SK-N-SH treated with all-trans-retinoic acid at 6 μM for 48 hours (cell line): ENCODE measurements at regions not wholly inside any gene's neighbourhood (a gene's known extent, or its start where the extent isn't known, plus 50 kb on each side); places are given as distances from the start of the nearest gene placed in this dataset.

ENCODE experiments used
- ATAC-seq: fragments of 200-7000 bp; cut with Tn5 transposase; 3 replicates; pipeline ENCODE4 v1.9.1; 2020; ENCODE audit warnings: mild to moderate bottlenecking, moderate library complexity
- ARNTL ChIP-seq: fragments of 450-650 bp; formaldehyde crosslinking; IDR thresholded peaks from 2 replicates; pipeline ENCODE4 v1.5.0; 2020; ENCODE audit warnings: low read depth, mild to moderate bottlenecking, moderate library complexity, borderline replicate concordance
- BACH2 ChIP-seq: fragments of 250-450 bp; sonication (Bioruptor Pico); IDR thresholded peaks from 2 replicates; pipeline ENCODE4 v1.9.0; 2021; ENCODE audit warnings: mild to moderate bottlenecking, borderline replicate concordance
- CREB5 ChIP-seq: fragments of 250-450 bp; sonication (Bioruptor Pico); IDR thresholded peaks from 2 replicates; pipeline ENCODE4 v1.5.1; 2020; ENCODE audit warnings: low read depth, mild to moderate bottlenecking, moderate library complexity
- CSDC2 ChIP-seq: fragments of 250-450 bp; sonication (Bioruptor Pico); IDR thresholded peaks from 2 replicates; pipeline ENCODE4 v1.5.0; 2020; ENCODE audit warnings: mild to moderate bottlenecking, moderate library complexity
- CSRNP3 ChIP-seq: fragments of 250-450 bp; sonication (Bioruptor Pico); IDR thresholded peaks from 2 replicates; pipeline ENCODE4 v1.5.1; 2021; ENCODE audit warnings: mild to moderate bottlenecking, moderate library complexity
- ESRRG ChIP-seq: fragments of 250-450 bp; sonication (Bioruptor Pico); IDR thresholded peaks from 2 replicates; pipeline ENCODE4 v1.6.1; 2021; ENCODE audit warnings: mild to moderate bottlenecking
- GLIS3 ChIP-seq: fragments of 250-450 bp; sonication (Bioruptor Pico); IDR thresholded peaks from 2 replicates; pipeline ENCODE4 v1.5.0; 2020; ENCODE audit warnings: mild to moderate bottlenecking, moderate library complexity
- ISL1 ChIP-seq: fragments of 250-450 bp; sonication (Bioruptor Pico); IDR thresholded peaks from 2 replicates; pipeline ENCODE4 v2.1.2; 2022; ENCODE audit warnings: mild to moderate bottlenecking, moderate library complexity
- OSR1 ChIP-seq: fragments of 250-450 bp; sonication (Bioruptor Pico); IDR thresholded peaks from 2 replicates; pipeline ENCODE4 v1.8.0; 2022; ENCODE audit warnings: moderate library complexity, mild to moderate bottlenecking, inconsistent platforms
- PATZ1 ChIP-seq: fragments of 250-450 bp; sonication (Bioruptor Pico); IDR thresholded peaks from 2 replicates; pipeline ENCODE4 v1.8.0; 2020; ENCODE audit warnings: mild to moderate bottlenecking, moderate library complexity, borderline replicate concordance
- POU6F1 ChIP-seq: fragments of 250-450 bp; sonication (Bioruptor Pico); IDR thresholded peaks from 2 replicates; pipeline ENCODE4 v1.8.0; 2021; ENCODE audit warnings: low read depth, mild to moderate bottlenecking, moderate library complexity, borderline replicate concordance
- PPARA ChIP-seq: fragments of 250-450 bp; sonication (Bioruptor Pico); IDR thresholded peaks from 2 replicates; pipeline ENCODE4 v1.5.0; 2020; ENCODE audit warnings: mild to moderate bottlenecking, borderline replicate concordance
- RARB ChIP-seq: fragments of 250-450 bp; sonication (Bioruptor Pico); IDR thresholded peaks from 2 replicates; pipeline ENCODE4 v1.8.0; 2021; ENCODE audit warnings: mild to moderate bottlenecking, moderate library complexity
- TCF4 ChIP-seq: fragments of 250-450 bp; sonication (Bioruptor Pico); IDR thresholded peaks from 2 replicates; pipeline ENCODE4 v1.8.0; 2021; ENCODE audit warnings: mild to moderate bottlenecking, moderate library complexity, borderline replicate concordance
- TSHZ2 ChIP-seq: fragments of 250-450 bp; sonication (Bioruptor Pico); IDR thresholded peaks from 2 replicates; pipeline ENCODE4 v1.5.0; 2020; ENCODE audit warnings: mild to moderate bottlenecking, moderate library complexity
- ZC3H10 ChIP-seq: fragments of 250-450 bp; sonication (Bioruptor Pico); IDR thresholded peaks from 2 replicates; pipeline ENCODE4 v1.5.1; 2021; ENCODE audit warnings: mild to moderate bottlenecking, moderate library complexity
- ZFP30 ChIP-seq: fragments of 450-650 bp; formaldehyde crosslinking; IDR thresholded peaks from 2 replicates; pipeline ENCODE4 v1.5.0; 2022; ENCODE audit warnings: mild to moderate bottlenecking, moderate library complexity
- ZNF565 ChIP-seq: fragments of 450-650 bp; formaldehyde crosslinking; conservative IDR thresholded peaks from 2 replicates; pipeline ENCODE4 v1.5.0; 2020; ENCODE audit warnings: low read depth, mild to moderate bottlenecking, moderate library complexity
- ZNF70 ChIP-seq: fragments of 450-650 bp; formaldehyde crosslinking; IDR thresholded peaks from 2 replicates; pipeline ENCODE4 v1.5.0; 2020; ENCODE audit warnings: mild to moderate bottlenecking, moderate library complexity
- ZNF8 ChIP-seq: fragments of 450-650 bp; formaldehyde crosslinking; IDR thresholded peaks from 2 replicates; pipeline ENCODE4 v1.5.0; 2020; ENCODE audit warnings: mild to moderate bottlenecking, moderate library complexity

- TF ChIP-seq RARB (CRISPR knock-in tag) = no peak
- TF ChIP-seq BACH2 (CRISPR knock-in tag) = no peak
- TF ChIP-seq TCF4 (CRISPR knock-in tag) = no peak
- no peak for TF ChIP-seq TSHZ2
- TF ChIP-seq ZNF8 (CRISPR knock-in tag) = no peak
- TF ChIP-seq ZC3H10 (CRISPR knock-in tag) = no peak
- no peak for TF ChIP-seq CSRNP3
- TF ChIP-seq ZFP30 (CRISPR knock-in tag) = no peak
- TF ChIP-seq CREB5 = no peak
- TF ChIP-seq ZNF70 = no peak
- no peak for TF ChIP-seq ESRRG (CRISPR knock-in tag)
- TF ChIP-seq CSDC2 (CRISPR knock-in tag) = no peak
- no peak for TF ChIP-seq ARNTL (CRISPR knock-in tag)
- no peak for TF ChIP-seq PATZ1 (CRISPR knock-in tag)
- no peak for TF ChIP-seq OSR1 (CRISPR knock-in tag)
- TF ChIP-seq GLIS3 (CRISPR knock-in tag) = no peak
- ATAC-seq = no peak
Measured at GRCh38 chr7:51764976-51765375, 448.4 kb upstream of the COBL start.

- TF ChIP-seq ESRRG (CRISPR knock-in tag) = no peak
- TF ChIP-seq CREB5 = no peak
- TF ChIP-seq CSDC2 (CRISPR knock-in tag) = no peak
- TF ChIP-seq ARNTL (CRISPR knock-in tag) = no peak
- TF ChIP-seq ISL1 (CRISPR knock-in tag) = no peak
- no peak for ATAC-seq
Measured at GRCh38 chr7:51759985-51760384, 443.4 kb upstream of the COBL start.

- no peak for ATAC-seq
- TF ChIP-seq GLIS3 (CRISPR knock-in tag) = no peak
- TF ChIP-seq ESRRG (CRISPR knock-in tag) = no peak
- TF ChIP-seq CREB5 = no peak
- no peak for TF ChIP-seq ISL1 (CRISPR knock-in tag)
- no peak for TF ChIP-seq CSDC2 (CRISPR knock-in tag)
- no peak for TF ChIP-seq PPARA
- no peak for TF ChIP-seq ZFP30 (CRISPR knock-in tag)
- TF ChIP-seq RARB (CRISPR knock-in tag) = no peak
- TF ChIP-seq ZNF8 (CRISPR knock-in tag) = no peak
- TF ChIP-seq TCF4 (CRISPR knock-in tag) = no peak
- TF ChIP-seq TSHZ2 = no peak
- no peak for TF ChIP-seq POU6F1 (CRISPR knock-in tag)
- no peak for TF ChIP-seq BACH2 (CRISPR knock-in tag)
- no peak for TF ChIP-seq ZNF565 (CRISPR knock-in tag)
Measured at GRCh38 chr7:51757960-51758359, 441.4 kb upstream of the COBL start.
